IMR-90 (cell line): ENCODE measurements at regions not wholly inside any gene's neighbourhood (a gene's known extent, or its start where the extent isn't known, plus 50 kb on each side); places are given as distances from the start of the nearest gene placed in this dataset.

Source experiments
- ATAC-seq: fragments of 200-7000 bp; cut with Tn5 transposase; 2 replicates; pipeline ENCODE4 v1.9.1; 2020; ENCODE audit warnings: low read depth, mild to moderate bottlenecking, moderate library complexity
- BruUV-seq: library from RNA; stranded (reverse); fragments of 400-500 nt; replicated peaks from 2 replicates; lab custom pipeline; 2021; lab: Mats Ljungman, UMichigan
- CTCF ChIA-PET: fragments of 300-600 bp; formaldehyde crosslinking; extraction: SDS; loops from one replicate; lab custom pipeline; 2021; ENCODE audit warnings: antibody characterized with exemption; lab: Yijun Ruan, JAX
- POLR2A ChIA-PET: fragments of 300-600 bp; sonication (Branson Sonifier 250); formaldehyde crosslinking; loops from one replicate; lab custom pipeline; 2022; ENCODE audit warnings: antibody characterized with exemption; ENCODE audit not compliant: unreplicated experiment; lab: Charles Lee
- DNase-seq: peaks from one replicate; pipeline ENCODE4 v3.0.0; 2013
- H2AFZ ChIP-seq: replicated peaks from 2 replicates; pipeline ENCODE3; 2013; ENCODE audit warnings: low read length, mild to moderate bottlenecking; ENCODE audit not compliant: poor library complexity
- H2AK5ac ChIP-seq: 2 replicates; pipeline ENCODE4 v1.6.1; 2013; ENCODE audit warnings: low read depth, low read length, inconsistent platforms
- H2AK9ac ChIP-seq: replicated peaks from 2 replicates; pipeline ENCODE3; 2013; ENCODE audit warnings: mild to moderate bottlenecking, low read depth, low read length, moderate library complexity; ENCODE audit not compliant: poor library complexity
- H2BK120ac ChIP-seq: 2 replicates; pipeline ENCODE4 v1.6.1; 2013; ENCODE audit warnings: low read depth, low read length, inconsistent platforms
- H2BK15ac ChIP-seq: 3 replicates; pipeline ENCODE4 v1.6.1; 2013; ENCODE audit warnings: low read depth, low read length, inconsistent platforms
- H2BK20ac ChIP-seq: 2 replicates; pipeline ENCODE4 v1.6.1; 2013; ENCODE audit warnings: low read depth, mild to moderate bottlenecking, inconsistent platforms, low read length, moderate library complexity
- H2BK5ac ChIP-seq: 2 replicates; pipeline ENCODE4 v1.6.1; 2013; ENCODE audit warnings: mild to moderate bottlenecking, low read depth, low read length, inconsistent platforms; ENCODE audit not compliant: poor library complexity, severe bottlenecking
- H3K14ac ChIP-seq: replicated peaks from 2 replicates; pipeline ENCODE4 v1.6.1; 2013; ENCODE audit warnings: low read depth, low read length, inconsistent platforms
- H3K18ac ChIP-seq: 2 replicates; pipeline ENCODE4 v1.6.1; 2013; ENCODE audit warnings: low read depth, low read length, control low read depth
- H3K23ac ChIP-seq: 2 replicates; pipeline ENCODE4 v1.6.1; 2013; ENCODE audit warnings: low read depth, low read length, inconsistent platforms
- H3K27ac ChIP-seq: 2 replicates; pipeline ENCODE4 v1.5.1; 2013; ENCODE audit warnings: mild to moderate bottlenecking, control low read depth, low read length; ENCODE audit not compliant: insufficient read depth
- H3K27me3 ChIP-seq: 2 replicates; pipeline ENCODE4 v1.6.1; 2013; ENCODE audit warnings: low read length; ENCODE audit not compliant: control insufficient read depth, insufficient read depth
- H3K36me3 ChIP-seq: 2 replicates; pipeline ENCODE4 v1.6.1; 2013; ENCODE audit warnings: low read length, mixed read lengths; ENCODE audit not compliant: control insufficient read depth, insufficient read depth
- H3K4ac ChIP-seq: 2 replicates; pipeline ENCODE4 v1.6.1; 2013; ENCODE audit warnings: low read depth, low read length, inconsistent platforms
- H3K4me1 ChIP-seq: 2 replicates; pipeline ENCODE4 v1.6.1; 2013; ENCODE audit warnings: low read length, mixed read lengths; ENCODE audit not compliant: control insufficient read depth, insufficient read depth
- H3K4me2 ChIP-seq: 2 replicates; pipeline ENCODE4 v1.6.1; 2013; ENCODE audit warnings: low read depth, mild to moderate bottlenecking, control low read depth, low read length, moderate library complexity
- H3K4me3 ChIP-seq: 2 replicates; pipeline ENCODE4 v1.5.1; 2013; ENCODE audit warnings: low read depth, mild to moderate bottlenecking, control low read depth, low read length, moderate library complexity; ENCODE audit not compliant: insufficient read depth
- H3K56ac ChIP-seq: 2 replicates; pipeline ENCODE4 v1.6.1; 2013; ENCODE audit warnings: low read length, inconsistent platforms; ENCODE audit not compliant: insufficient read depth; ENCODE audit errors: extremely low read depth
- H3K79me1 ChIP-seq, 2 experiments: 2 replicates each; pipeline ENCODE4 v1.6.1; 2013; ENCODE audit warnings: low read length in 2 of 2, inconsistent platforms in 1 of 2, low read depth in 1 of 2
- H3K9ac ChIP-seq: 2 replicates; pipeline ENCODE4 v1.6.1; 2013; ENCODE audit warnings: low read depth, low read length, control low read depth
- H3K9me1 ChIP-seq: 2 replicates; pipeline ENCODE4 v1.6.1; 2013; ENCODE audit warnings: low read length, inconsistent platforms; ENCODE audit not compliant: insufficient read depth
- H3K9me3 ChIP-seq: 2 replicates; pipeline ENCODE4 v1.6.1; 2013; ENCODE audit warnings: low read length; ENCODE audit not compliant: control insufficient read depth, insufficient read depth
- H4K20me1 ChIP-seq: 2 replicates; pipeline ENCODE4 v1.6.1; 2013; ENCODE audit warnings: low read length, inconsistent platforms; ENCODE audit not compliant: insufficient read depth
- H4K5ac ChIP-seq: 2 replicates; pipeline ENCODE4 v1.6.1; 2013; ENCODE audit warnings: mild to moderate bottlenecking, low read depth, low read length, control low read depth
- H4K8ac ChIP-seq, 2 experiments: 2 replicates each; pipeline ENCODE4 v1.6.1; 2013; ENCODE audit warnings: low read depth in 2 of 2, low read length in 2 of 2, control low read depth in 1 of 2, inconsistent platforms in 1 of 2
- H4K91ac ChIP-seq: 2 replicates; pipeline ENCODE4 v1.6.1; 2013; ENCODE audit warnings: low read depth, low read length, inconsistent platforms; ENCODE audit not compliant: insufficient read depth
- BHLHE40 ChIP-seq: fragments of 150-350 bp; IDR thresholded peaks from 2 replicates; pipeline ENCODE4 v1.6.1; 2016; ENCODE audit warnings: mild to moderate bottlenecking, low read depth, low read length
- CEBPB ChIP-seq: IDR thresholded peaks from 2 replicates; pipeline ENCODE4 v1.6.1; 2012; ENCODE audit warnings: low read depth, low read length, improper control_type of control experiment
- CHD1 ChIP-seq: IDR thresholded peaks from 2 replicates; pipeline ENCODE4 v1.6.1; 2012; ENCODE audit warnings: low read depth, low read length, improper control_type of control experiment
- FOS ChIP-seq: fragments of 150-350 bp; IDR thresholded peaks from 2 replicates; pipeline ENCODE4 v1.6.1; 2016; ENCODE audit warnings: low read depth, low read length
- MAZ ChIP-seq: IDR thresholded peaks from 2 replicates; pipeline ENCODE4 v1.6.1; 2012; ENCODE audit warnings: low read depth, mild to moderate bottlenecking, low read length, improper control_type of control experiment, moderate library complexity, borderline replicate concordance
- MXI1 ChIP-seq: IDR thresholded peaks from 2 replicates; pipeline ENCODE4 v1.6.1; 2012; ENCODE audit warnings: low read depth, mild to moderate bottlenecking, low read length, moderate library complexity, borderline replicate concordance
- POLR2A ChIP-seq: IDR thresholded peaks from 2 replicates; pipeline ENCODE4 v1.6.1; 2012; ENCODE audit warnings: mild to moderate bottlenecking, low read depth, low read length
- SMC3 ChIP-seq: fragments of 150-350 bp; IDR thresholded peaks from 2 replicates; pipeline ENCODE4 v1.6.1; 2016; ENCODE audit warnings: low read depth, mild to moderate bottlenecking, antibody characterized with exemption, low read length, moderate library complexity
- WGBS, 2 experiments: methylation state at CpG; one replicate each; pipeline versions ENCODE4 v1.1.5 to v1.1.7; 2013; ENCODE audit warnings: missing lambda C conversion rate in 2 of 2; ENCODE audit not compliant: insufficient read length in 1 of 2; ENCODE audit errors: extremely low coverage in 2 of 2; 5-methylcytosine and 5-hydroxymethylcytosine counted together
- dilution Hi-C: fragments of 300-500 bp; cut with HindIII; formaldehyde crosslinking; loops from one replicate; pipeline ENCODE4 v1.14.3; 2018; ENCODE audit warnings: low sequenced_read_pairs; ENCODE audit not compliant: unreplicated experiment
- in situ Hi-C: fragments of 300-500 bp; cut with MboI; formaldehyde crosslinking; loops from 3 replicates; pipeline ENCODE4 v1.14.3; 2019; ENCODE audit warnings: low sequenced_read_pairs, inconsistent platforms, mixed read lengths
- intact Hi-C: fragments of 100-400 bp; cut with micrococcal nuclease; formaldehyde crosslinking; loops from 2 replicates; pipeline ENCODE4 v1.10.0; 2022
- TF ChIP-seq, protein P1 (sequence below): fragments of 150-350 bp; IDR thresholded peaks from 2 replicates; pipeline ENCODE4 v1.6.1; 2016; ENCODE audit warnings: low read depth, mild to moderate bottlenecking, low read length, moderate library complexity, borderline replicate concordance
- TF ChIP-seq, protein P2 (sequence below): conservative IDR thresholded peaks from 2 replicates; pipeline ENCODE4 v1.5.1; 2012; ENCODE audit warnings: mild to moderate bottlenecking, low read depth, low read length, improper control_type of control experiment
- TF ChIP-seq, protein P3 (sequence below): fragments of 150-350 bp; IDR thresholded peaks from 2 replicates; pipeline ENCODE4 v1.6.1; 2017; ENCODE audit warnings: mild to moderate bottlenecking, antibody characterized with exemption, low read length, low read depth

DNA sequence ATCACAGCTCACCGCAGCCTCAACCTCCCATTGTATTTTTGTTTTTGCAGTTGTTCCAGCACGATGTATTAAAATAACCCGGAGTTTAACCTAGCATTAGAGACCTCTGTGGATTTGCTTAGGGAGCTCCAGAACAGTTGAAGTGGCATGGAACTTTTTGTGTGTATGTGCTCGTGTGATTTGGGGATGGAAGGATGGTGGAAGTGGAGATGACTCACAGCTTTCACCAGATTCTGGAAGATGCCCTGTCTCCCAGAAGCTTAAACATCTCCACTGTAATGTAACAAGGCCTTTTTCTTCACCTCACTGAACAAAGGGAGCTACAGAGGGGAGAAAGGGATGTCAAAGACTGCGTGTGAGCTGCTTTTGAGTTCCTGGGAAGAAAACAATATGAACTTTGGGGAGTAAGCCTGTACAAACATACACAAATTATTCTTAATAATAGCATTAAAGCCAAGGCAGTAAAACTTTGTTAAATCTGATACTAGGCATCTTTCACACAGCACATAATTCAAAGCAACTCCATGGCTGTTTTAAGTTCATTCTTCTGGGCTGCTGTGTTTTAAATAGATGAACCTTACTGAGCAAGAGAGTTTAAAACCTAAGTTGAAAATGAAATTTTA, 226.4 kb downstream of the ADAMTS15 start (continued):
- no peak for TF ChIP-seq FOS

DNA sequence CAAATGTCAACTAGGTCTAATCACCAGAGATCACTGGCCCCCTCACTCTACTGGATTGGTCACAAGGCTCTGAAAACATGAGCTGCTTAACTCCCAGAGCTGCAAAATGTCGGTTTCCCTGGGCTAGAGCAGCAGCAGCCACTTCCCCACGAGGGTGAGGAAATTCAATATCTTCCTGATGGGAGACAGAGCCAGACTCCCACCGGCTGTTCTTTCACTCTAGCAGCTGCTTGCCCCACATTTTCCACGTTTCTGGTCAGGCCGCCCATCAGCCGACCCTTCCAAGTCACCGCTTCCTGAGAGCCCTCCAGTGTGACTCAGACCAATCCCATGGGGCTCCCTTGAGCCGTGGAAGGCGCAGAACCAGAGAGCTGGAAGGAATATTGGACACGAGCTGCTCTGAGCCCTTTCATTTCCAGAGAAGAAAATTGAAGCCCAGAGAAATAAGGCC, 227.0 kb downstream of the ADAMTS15 start:
- H2AFZ ChIP-seq: peak overlapping the region; percentile 69
- H3K23ac ChIP-seq: peak overlapping the region; percentile 39; the same call in 1 of the 2 replicates
- peak overlapping the region; percentile 4; the same call in 1 of the 2 replicates for H3K27ac ChIP-seq
- peak overlapping the region; percentile 63; the same call in 2 of the 3 replicates for H2BK15ac ChIP-seq
- no peak overlapping the region for H3K4me3 ChIP-seq
- no peak overlapping the region for H3K56ac ChIP-seq
- H3K9me3 ChIP-seq: peaks cover 8% of the 10 kb centered on the region
- no CpG with 5 or more reads among the region's 10 CpGs for WGBS, 2 experiments
- ChIA-PET POLR2A (no interaction called here), CTCF (interaction anchor here (1.5 kb wide), 1 partner anchor 241 kb away, joined by 3 read pairs; no protein-coding TSS in a partner anchor)
- BruUV-seq: no TSS peak
- H3K9ac ChIP-seq: no peak overlapping the region
- no peaks in the 10 kb centered on the region for H4K20me1 ChIP-seq
- no peaks in the 10 kb centered on the region for H3K36me3 ChIP-seq
- peak overlapping the region; percentile 65 for H2BK120ac ChIP-seq
- no peak overlapping the region for H3K4me2 ChIP-seq
- H2AK9ac ChIP-seq: peak overlapping the region; percentile 19
- H4K8ac ChIP-seq: peak overlapping the region; percentile 42 to 67; a peak in 3 of 4 replicates
- H3K79me1 ChIP-seq: no peaks in the 10 kb centered on the region
- intact Hi-C loops: loop anchor here (5.0 kb wide), 1 partner anchor 152 kb away; no protein-coding TSS in a partner anchor
- DNase-seq (peak; percentile 50), ATAC-seq (no peak)
- peak overlapping the region; percentile 44 for H2AK5ac ChIP-seq
- peaks cover 11% of the 10 kb centered on the region for H3K9me1 ChIP-seq
- peak overlapping the region; percentile 57; the same call in 1 of the 2 replicates for H3K14ac ChIP-seq
- peak overlapping the region; percentile 56 for H3K4ac ChIP-seq
- peak overlapping the region; percentile 67 for H2BK20ac ChIP-seq
- peak overlapping the region; percentile 82 for H3K18ac ChIP-seq
- H3K4me1 ChIP-seq: peaks cover 24% of the 10 kb centered on the region
- dilution Hi-C loops: no loop called here
- H4K91ac ChIP-seq: peak overlapping the region; percentile 70
- TF ChIP-seq FOS (no peak), MAZ (no peak), POLR2A (no peak), CHD1 (no peak), MXI1 (no peak), BHLHE40 (no peak), SMC3 (no peak; the same call in 1 of the 2 replicates), CEBPB (no peak)
- TF ChIP-seq, protein P1, sequence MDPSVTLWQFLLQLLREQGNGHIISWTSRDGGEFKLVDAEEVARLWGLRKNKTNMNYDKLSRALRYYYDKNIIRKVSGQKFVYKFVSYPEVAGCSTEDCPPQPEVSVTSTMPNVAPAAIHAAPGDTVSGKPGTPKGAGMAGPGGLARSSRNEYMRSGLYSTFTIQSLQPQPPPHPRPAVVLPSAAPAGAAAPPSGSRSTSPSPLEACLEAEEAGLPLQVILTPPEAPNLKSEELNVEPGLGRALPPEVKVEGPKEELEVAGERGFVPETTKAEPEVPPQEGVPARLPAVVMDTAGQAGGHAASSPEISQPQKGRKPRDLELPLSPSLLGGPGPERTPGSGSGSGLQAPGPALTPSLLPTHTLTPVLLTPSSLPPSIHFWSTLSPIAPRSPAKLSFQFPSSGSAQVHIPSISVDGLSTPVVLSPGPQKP: no peak
- TF ChIP-seq, protein P2, sequence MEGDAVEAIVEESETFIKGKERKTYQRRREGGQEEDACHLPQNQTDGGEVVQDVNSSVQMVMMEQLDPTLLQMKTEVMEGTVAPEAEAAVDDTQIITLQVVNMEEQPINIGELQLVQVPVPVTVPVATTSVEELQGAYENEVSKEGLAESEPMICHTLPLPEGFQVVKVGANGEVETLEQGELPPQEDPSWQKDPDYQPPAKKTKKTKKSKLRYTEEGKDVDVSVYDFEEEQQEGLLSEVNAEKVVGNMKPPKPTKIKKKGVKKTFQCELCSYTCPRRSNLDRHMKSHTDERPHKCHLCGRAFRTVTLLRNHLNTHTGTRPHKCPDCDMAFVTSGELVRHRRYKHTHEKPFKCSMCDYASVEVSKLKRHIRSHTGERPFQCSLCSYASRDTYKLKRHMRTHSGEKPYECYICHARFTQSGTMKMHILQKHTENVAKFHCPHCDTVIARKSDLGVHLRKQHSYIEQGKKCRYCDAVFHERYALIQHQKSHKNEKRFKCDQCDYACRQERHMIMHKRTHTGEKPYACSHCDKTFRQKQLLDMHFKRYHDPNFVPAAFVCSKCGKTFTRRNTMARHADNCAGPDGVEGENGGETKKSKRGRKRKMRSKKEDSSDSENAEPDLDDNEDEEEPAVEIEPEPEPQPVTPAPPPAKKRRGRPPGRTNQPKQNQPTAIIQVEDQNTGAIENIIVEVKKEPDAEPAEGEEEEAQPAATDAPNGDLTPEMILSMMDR: no peak
- TF ChIP-seq, protein P3, sequence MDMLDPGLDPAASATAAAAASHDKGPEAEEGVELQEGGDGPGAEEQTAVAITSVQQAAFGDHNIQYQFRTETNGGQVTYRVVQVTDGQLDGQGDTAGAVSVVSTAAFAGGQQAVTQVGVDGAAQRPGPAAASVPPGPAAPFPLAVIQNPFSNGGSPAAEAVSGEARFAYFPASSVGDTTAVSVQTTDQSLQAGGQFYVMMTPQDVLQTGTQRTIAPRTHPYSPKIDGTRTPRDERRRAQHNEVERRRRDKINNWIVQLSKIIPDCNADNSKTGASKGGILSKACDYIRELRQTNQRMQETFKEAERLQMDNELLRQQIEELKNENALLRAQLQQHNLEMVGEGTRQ: no peak
- no peak overlapping the region for H2BK5ac ChIP-seq
- in situ Hi-C loops: no loop called here
- peak overlapping the region; percentile 69; the same call in 1 of the 2 replicates for H4K5ac ChIP-seq
- no peaks in the 10 kb centered on the region for H3K27me3 ChIP-seq
